Fibroblast of lung (primary cell): ENCODE measurements at regions not wholly inside any gene's neighbourhood (a gene's known extent, or its start where the extent isn't known, plus 50 kb on each side); places are given as distances from the start of the nearest gene placed in this dataset.

Experiments
- DNase-seq, 2 donors: peaks; one replicate each; pipeline versions ENCODE4 v3.0.0 to v3.0.0-alpha.2; 2010; ENCODE audit warnings: low read depth in 2 of 2
- H2AFZ ChIP-seq: 2 replicates; pipeline ENCODE4 v1.5.1; 2012; ENCODE audit warnings: low read length, control low read depth, inconsistent platforms
- H3K27ac ChIP-seq: 2 replicates; pipeline ENCODE4 v1.5.1; 2011; ENCODE audit warnings: low read length, control low read depth; ENCODE audit not compliant: insufficient read depth
- H3K27me3 ChIP-seq: 2 replicates; pipeline ENCODE4 v1.5.1; 2011; ENCODE audit warnings: mild to moderate bottlenecking, low read length; ENCODE audit not compliant: control insufficient read depth, insufficient read depth
- H3K36me3 ChIP-seq: 2 replicates; pipeline ENCODE4 v1.5.1; 2011; ENCODE audit warnings: low read length; ENCODE audit not compliant: control insufficient read depth, insufficient read depth
- H3K4me1 ChIP-seq: 2 replicates; pipeline ENCODE4 v1.5.1; 2011; ENCODE audit warnings: low read length; ENCODE audit not compliant: control insufficient read depth, insufficient read depth; ENCODE audit errors: extremely low read depth
- H3K4me2 ChIP-seq: 2 replicates; pipeline ENCODE4 v1.5.1; 2011; ENCODE audit warnings: low read length, control low read depth; ENCODE audit not compliant: insufficient read depth; ENCODE audit errors: extremely low read depth
- H3K4me3 ChIP-seq, 4 experiments: fragments of 200-600 bp in 1 of 4; sonication (generic) in 1 of 4; replicated peaks in 1 of 4; 2 replicates each; pipeline ENCODE4 v1.5.1; 2011 to 2016; ENCODE audit warnings: low read length in 4 of 4, low read depth in 3 of 4, mild to moderate bottlenecking in 3 of 4, control low read depth in 2 of 4, inconsistent platforms in 1 of 4, mixed read lengths in 1 of 4; ENCODE audit not compliant: insufficient read depth in 1 of 4; ENCODE audit errors: control extremely low read depth in 1 of 4
- H3K79me2 ChIP-seq: 2 replicates; pipeline ENCODE4 v1.5.1; 2012; ENCODE audit warnings: mild to moderate bottlenecking, low read length, inconsistent platforms; ENCODE audit not compliant: control insufficient read depth, insufficient read depth
- H3K9ac ChIP-seq: 2 replicates; pipeline ENCODE4 v1.5.1; 2011; ENCODE audit warnings: mild to moderate bottlenecking, low read length, control low read depth; ENCODE audit not compliant: insufficient read depth
- H3K9me3 ChIP-seq: 2 replicates; pipeline ENCODE4 v1.5.1; 2012; ENCODE audit warnings: low read depth, low read length; ENCODE audit not compliant: control insufficient read depth, insufficient read depth
- H4K20me1 ChIP-seq: 2 replicates; pipeline ENCODE4 v1.5.1; 2011; ENCODE audit warnings: low read length; ENCODE audit not compliant: control insufficient read depth, insufficient read depth; ENCODE audit errors: extremely low read depth
- CTCF ChIP-seq, 2 donors: IDR thresholded peaks in 1 of 2; conservative IDR thresholded peaks in 1 of 2; 1 replicate in 1 of 2; 2 replicates in 1 of 2; pipeline ENCODE4 v1.5.1; 2011 to 2012; ENCODE audit warnings: low read length in 2 of 2, control low read depth in 1 of 2, inconsistent platforms in 1 of 2, low read depth in 1 of 2, mild to moderate bottlenecking in 1 of 2
- EZH2 ChIP-seq: IDR thresholded peaks from 2 replicates; pipeline ENCODE4 v1.5.1; 2012; ENCODE audit warnings: low read length, control low read depth, mild to moderate bottlenecking; ENCODE audit errors: missing control alignments

GRCh38 chr3:146313031-146313745 lies 62.3 kb upstream of the PLSCR4 start:
- no peak overlapping the region for H3K9ac ChIP-seq
- H3K4me1 ChIP-seq, result peaks cover 2% of the 10 kb centered on the region
- no peaks in the 10 kb centered on the region for H3K27me3 ChIP-seq
- H4K20me1 ChIP-seq, result no peaks in the 10 kb centered on the region
- peak overlapping the region; percentile 65 for H3K4me2 ChIP-seq
- no peaks in the 10 kb centered on the region for H3K79me2 ChIP-seq
- no peak overlapping the region for H2AFZ ChIP-seq
- peak overlapping the region; percentile 70 for H3K27ac ChIP-seq
- no peaks in the 10 kb centered on the region for H3K9me3 ChIP-seq
- H3K4me3 ChIP-seq, result no peak overlapping the region
- DNase-seq, result peak; percentile 63 to 71
- H3K36me3 ChIP-seq, result no peaks in the 10 kb centered on the region
- no peak for TF ChIP-seq EZH2
- TF ChIP-seq CTCF (conservative IDR thresholded peaks at IDR 0.05 in 1 of 2, IDR thresholded peaks at IDR 0.05 in 1 of 2; ENCODE audit: low read depth in 1 of 2, low read length in 2 of 2), result no peak

- no peak for TF ChIP-seq EZH2
- no peak for TF ChIP-seq CTCF (conservative IDR thresholded peaks at IDR 0.05 in 1 of 2, IDR thresholded peaks at IDR 0.05 in 1 of 2; ENCODE audit: low read depth in 1 of 2, low read length in 2 of 2)
- H3K4me2 ChIP-seq, result no peak overlapping the region
- H3K36me3 ChIP-seq, result no peaks in the 10 kb centered on the region
- no peaks in the 10 kb centered on the region for H4K20me1 ChIP-seq
- H3K4me3 ChIP-seq, result no peak overlapping the region
- no peaks in the 10 kb centered on the region for H3K9me3 ChIP-seq
- no peaks in the 10 kb centered on the region for H3K27me3 ChIP-seq
- H2AFZ ChIP-seq, result no peak overlapping the region
- H3K27ac ChIP-seq, result peak overlapping the region; percentile 65
- H3K4me1 ChIP-seq, result peaks cover 4% of the 10 kb centered on the region
- H3K9ac ChIP-seq, result no peak overlapping the region
- DNase-seq, result peak; percentile 61 to 89
- H3K79me2 ChIP-seq, result no peaks in the 10 kb centered on the region
Measured at GRCh38 chr3:146308682-146309081, 57.8 kb upstream of the PLSCR4 start.

- peak overlapping the region; percentile 61 for H3K4me2 ChIP-seq
- peaks cover 2% of the 10 kb centered on the region for H3K4me1 ChIP-seq
- no peaks in the 10 kb centered on the region for H3K27me3 ChIP-seq
- peak; percentile 81 to 92 for DNase-seq
- no peaks in the 10 kb centered on the region for H3K9me3 ChIP-seq
- peak overlapping the region; percentile 65 for H3K27ac ChIP-seq
- no peaks in the 10 kb centered on the region for H4K20me1 ChIP-seq
- no peaks in the 10 kb centered on the region for H3K36me3 ChIP-seq
- no peaks in the 10 kb centered on the region for H3K79me2 ChIP-seq
- H3K4me3 ChIP-seq, result no peak overlapping the region
- no peak for TF ChIP-seq CTCF (conservative IDR thresholded peaks at IDR 0.05 in 1 of 2, IDR thresholded peaks at IDR 0.05 in 1 of 2; ENCODE audit: low read depth in 1 of 2, low read length in 2 of 2)
- TF ChIP-seq EZH2, result no peak
- no peak overlapping the region for H2AFZ ChIP-seq
- no peak overlapping the region for H3K9ac ChIP-seq
Measured at GRCh38 chr3:146308222-146308621, 57.3 kb upstream of the PLSCR4 start.
